ENCODE measurements at regions not wholly inside any gene's neighbourhood (a gene's known extent, or its start where the extent isn't known, plus 50 kb on each side); places are given as distances from the start of the nearest gene placed in this dataset.

DNA sequence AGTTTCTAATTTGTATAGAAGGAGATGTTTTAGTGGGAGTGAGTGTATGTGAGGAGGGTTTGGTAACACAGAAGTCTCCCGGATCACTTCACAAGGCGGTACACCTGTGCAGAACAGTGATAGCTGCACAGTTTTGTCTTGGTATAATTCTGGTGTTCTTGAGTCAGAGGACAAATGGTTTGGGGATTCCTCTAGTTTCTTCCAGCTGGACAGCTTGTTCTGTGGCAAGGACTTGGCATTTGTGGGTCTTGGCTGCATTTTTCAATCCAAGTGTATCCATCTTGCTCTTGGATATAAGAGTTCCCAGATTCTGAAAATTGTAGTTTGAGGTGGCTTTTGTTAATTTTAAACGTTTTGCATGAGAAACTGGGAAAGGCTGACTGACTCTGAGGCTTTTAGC lies 135.7 kb downstream of the AHR start:
- TF ChIP-seq POLR2A (IDR thresholded peaks at IDR 0.05), result no peak
- TF ChIP-seq, protein P1, sequence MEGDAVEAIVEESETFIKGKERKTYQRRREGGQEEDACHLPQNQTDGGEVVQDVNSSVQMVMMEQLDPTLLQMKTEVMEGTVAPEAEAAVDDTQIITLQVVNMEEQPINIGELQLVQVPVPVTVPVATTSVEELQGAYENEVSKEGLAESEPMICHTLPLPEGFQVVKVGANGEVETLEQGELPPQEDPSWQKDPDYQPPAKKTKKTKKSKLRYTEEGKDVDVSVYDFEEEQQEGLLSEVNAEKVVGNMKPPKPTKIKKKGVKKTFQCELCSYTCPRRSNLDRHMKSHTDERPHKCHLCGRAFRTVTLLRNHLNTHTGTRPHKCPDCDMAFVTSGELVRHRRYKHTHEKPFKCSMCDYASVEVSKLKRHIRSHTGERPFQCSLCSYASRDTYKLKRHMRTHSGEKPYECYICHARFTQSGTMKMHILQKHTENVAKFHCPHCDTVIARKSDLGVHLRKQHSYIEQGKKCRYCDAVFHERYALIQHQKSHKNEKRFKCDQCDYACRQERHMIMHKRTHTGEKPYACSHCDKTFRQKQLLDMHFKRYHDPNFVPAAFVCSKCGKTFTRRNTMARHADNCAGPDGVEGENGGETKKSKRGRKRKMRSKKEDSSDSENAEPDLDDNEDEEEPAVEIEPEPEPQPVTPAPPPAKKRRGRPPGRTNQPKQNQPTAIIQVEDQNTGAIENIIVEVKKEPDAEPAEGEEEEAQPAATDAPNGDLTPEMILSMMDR (IDR thresholded peaks at IDR 0.05), result no peak
